HEK293 (cell line): ENCODE measurements at regions not wholly inside any gene's neighbourhood (a gene's known extent, or its start where the extent isn't known, plus 50 kb on each side); places are given as distances from the start of the nearest gene placed in this dataset.

Source experiments
- BCL11A ChIP-seq: fragments of 450-650 bp; formaldehyde crosslinking; IDR thresholded peaks from 2 replicates; pipeline ENCODE4 v1.5.1; 2016; ENCODE audit warnings: low read depth, missing biosample characterization, missing genetic modification characterization
- ZNF146 ChIP-seq: fragments of 450-650 bp; formaldehyde crosslinking; IDR thresholded peaks from 2 replicates; pipeline ENCODE4 v1.5.1; 2016; ENCODE audit warnings: missing biosample characterization, missing genetic modification characterization
- ZNF24 ChIP-seq: fragments of 450-650 bp; formaldehyde crosslinking; IDR thresholded peaks from 2 replicates; pipeline ENCODE4 v1.5.1; 2016; ENCODE audit warnings: missing biosample characterization, missing genetic modification characterization
- TF ChIP-seq, protein P1 (sequence below): fragments of 450-650 bp; formaldehyde crosslinking; IDR thresholded peaks from 2 replicates; pipeline ENCODE4 v1.5.1; 2016; ENCODE audit warnings: missing biosample characterization, missing genetic modification characterization
- TF ChIP-seq, protein P2 (sequence below): fragments of 450-650 bp; formaldehyde crosslinking; IDR thresholded peaks from 2 replicates; pipeline ENCODE4 v1.5.1; 2017; ENCODE audit warnings: missing biosample characterization, missing genetic modification characterization

DNA sequence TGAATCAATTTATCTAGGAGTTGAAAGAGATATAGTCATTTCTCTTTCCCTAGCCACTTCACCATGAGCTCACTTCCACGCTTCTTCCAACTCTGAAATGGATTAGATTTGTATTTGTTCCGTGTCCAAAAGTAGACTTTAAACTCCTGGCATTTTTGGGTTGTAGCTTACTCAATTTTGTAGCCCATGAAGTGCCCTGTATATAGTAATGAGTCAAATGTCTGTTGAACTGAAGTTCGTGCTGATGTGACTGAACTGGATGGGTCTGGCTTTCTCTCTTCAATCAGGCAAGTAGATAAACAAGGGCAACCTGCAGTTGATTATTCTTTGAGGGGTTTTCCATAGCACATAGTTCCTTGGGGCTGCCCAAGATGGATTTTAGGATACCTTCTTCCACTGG lies 450.6 kb downstream of the SH2D1A start:
- TF ChIP-seq, protein P1, sequence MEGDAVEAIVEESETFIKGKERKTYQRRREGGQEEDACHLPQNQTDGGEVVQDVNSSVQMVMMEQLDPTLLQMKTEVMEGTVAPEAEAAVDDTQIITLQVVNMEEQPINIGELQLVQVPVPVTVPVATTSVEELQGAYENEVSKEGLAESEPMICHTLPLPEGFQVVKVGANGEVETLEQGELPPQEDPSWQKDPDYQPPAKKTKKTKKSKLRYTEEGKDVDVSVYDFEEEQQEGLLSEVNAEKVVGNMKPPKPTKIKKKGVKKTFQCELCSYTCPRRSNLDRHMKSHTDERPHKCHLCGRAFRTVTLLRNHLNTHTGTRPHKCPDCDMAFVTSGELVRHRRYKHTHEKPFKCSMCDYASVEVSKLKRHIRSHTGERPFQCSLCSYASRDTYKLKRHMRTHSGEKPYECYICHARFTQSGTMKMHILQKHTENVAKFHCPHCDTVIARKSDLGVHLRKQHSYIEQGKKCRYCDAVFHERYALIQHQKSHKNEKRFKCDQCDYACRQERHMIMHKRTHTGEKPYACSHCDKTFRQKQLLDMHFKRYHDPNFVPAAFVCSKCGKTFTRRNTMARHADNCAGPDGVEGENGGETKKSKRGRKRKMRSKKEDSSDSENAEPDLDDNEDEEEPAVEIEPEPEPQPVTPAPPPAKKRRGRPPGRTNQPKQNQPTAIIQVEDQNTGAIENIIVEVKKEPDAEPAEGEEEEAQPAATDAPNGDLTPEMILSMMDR (tag by site-specific recombination) = no peak
- TF ChIP-seq, protein P2, sequence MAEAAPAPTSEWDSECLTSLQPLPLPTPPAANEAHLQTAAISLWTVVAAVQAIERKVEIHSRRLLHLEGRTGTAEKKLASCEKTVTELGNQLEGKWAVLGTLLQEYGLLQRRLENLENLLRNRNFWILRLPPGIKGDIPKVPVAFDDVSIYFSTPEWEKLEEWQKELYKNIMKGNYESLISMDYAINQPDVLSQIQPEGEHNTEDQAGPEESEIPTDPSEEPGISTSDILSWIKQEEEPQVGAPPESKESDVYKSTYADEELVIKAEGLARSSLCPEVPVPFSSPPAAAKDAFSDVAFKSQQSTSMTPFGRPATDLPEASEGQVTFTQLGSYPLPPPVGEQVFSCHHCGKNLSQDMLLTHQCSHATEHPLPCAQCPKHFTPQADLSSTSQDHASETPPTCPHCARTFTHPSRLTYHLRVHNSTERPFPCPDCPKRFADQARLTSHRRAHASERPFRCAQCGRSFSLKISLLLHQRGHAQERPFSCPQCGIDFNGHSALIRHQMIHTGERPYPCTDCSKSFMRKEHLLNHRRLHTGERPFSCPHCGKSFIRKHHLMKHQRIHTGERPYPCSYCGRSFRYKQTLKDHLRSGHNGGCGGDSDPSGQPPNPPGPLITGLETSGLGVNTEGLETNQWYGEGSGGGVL (tag by site-specific recombination) = no peak
- TF ChIP-seq ZNF24 (tag by site-specific recombination) (no peak), ZNF146 (no peak), BCL11A (no peak)
